ENCODE measurements at regions not wholly inside any gene's neighbourhood (a gene's known extent, or its start where the extent isn't known, plus 50 kb on each side); places are given as distances from the start of the nearest gene placed in this dataset.

DNA sequence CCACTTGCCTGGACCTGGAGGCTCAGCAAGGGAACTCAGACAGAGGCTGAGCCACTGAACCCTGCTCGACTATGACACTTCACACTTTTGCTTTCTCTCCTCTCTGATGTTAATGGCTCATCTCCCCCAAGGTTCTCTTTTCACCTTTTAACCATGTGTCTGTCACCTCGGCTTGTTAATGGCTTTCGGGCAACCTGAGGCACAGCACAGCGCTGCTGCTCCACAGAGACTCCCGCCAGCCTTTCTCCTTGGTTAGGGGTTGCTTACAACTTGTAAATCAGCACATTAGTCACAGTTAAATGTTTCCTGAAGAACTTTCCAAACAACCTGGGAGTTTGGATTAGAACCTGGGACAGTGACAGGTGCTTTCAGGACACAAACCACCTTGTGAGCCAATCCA lies 136.2 kb upstream of the TBX20 start:
- Histone ChIP-seq H3K27ac (ENCODE audit: control insufficient read depth, insufficient read depth) (no peak overlapping the region), H3K4me1 (ENCODE audit: control insufficient read depth, insufficient read depth, low read length) (no peaks in the 10 kb centered on the region), H3K27me3 (replicated peaks in 1 of 2; ENCODE audit: control insufficient read depth in 2 of 2, insufficient read depth in 2 of 2, low read length in 1 of 2) (peaks cover 0 to 2% of the 10 kb centered on the region in 2 experiments; a peak in 2 of 4 replicates), H3K4me3 (no peak overlapping the region), H3K4me2 (ENCODE audit: control insufficient read depth, insufficient read depth) (no peak overlapping the region), H2AFZ (ENCODE audit: control insufficient read depth, low read depth, low read length) (no peak overlapping the region), H3K79me2 (ENCODE audit: control insufficient read depth, insufficient read depth, low read length) (no peaks in the 10 kb centered on the region), H4K20me1 (ENCODE audit: control insufficient read depth, insufficient read depth) (no peaks in the 10 kb centered on the region), H3K9ac (ENCODE audit: control insufficient read depth, insufficient read depth, low read length) (no peak overlapping the region), H3K36me3 (ENCODE audit: control insufficient read depth in 2 of 2, insufficient read depth in 2 of 2, low read length in 1 of 2) (no peaks in the 10 kb centered on the region), H3K9me3 (replicated peaks; ENCODE audit: control insufficient read depth, insufficient read depth, low read length) (no peaks in the 10 kb centered on the region)
- in situ Hi-C loops (cut with MboI) (no loop called here), intact Hi-C loops (cut with micrococcal nuclease; ENCODE audit: unreplicated experiment) (no loop called here)
- DNase-seq (ENCODE audit: low read depth, low spot score) (no peak), ATAC-seq (no peak), FAIRE-seq (no peak)
- WGBS (ENCODE audit: insufficient coverage, insufficient replicate concordance, low lambda C conversion rate, missing lambda C conversion rate): 15% methylated on average over 5 of the region's 5 CpGs
- no TSS peak for BruUV-seq (replicated peaks)
- ChIA-PET CTCF (no interaction called here), SMC1A (ENCODE audit: uncharacterized antibody, unreplicated experiment) (no interaction called here), RAD21 (ENCODE audit: unreplicated experiment) (no interaction called here), POLR2A (no interaction called here)
- TF ChIP-seq MYB (IDR thresholded peaks at IDR 0.05; ENCODE audit: borderline replicate concordance, low read depth, low read length) (no peak), MXI1 (IDR thresholded peaks at IDR 0.05; ENCODE audit: low read depth, low read length) (no peak), FOXK2 (IDR thresholded peaks at IDR 0.05) (no peak), SUPT20H (IDR thresholded peaks at IDR 0.05; ENCODE audit: borderline replicate concordance, control insufficient read depth, low read depth, low read length) (no peak), PAX5 (IDR thresholded peaks at IDR 0.05; ENCODE audit: borderline replicate concordance, low read depth, low read length) (no peak), CBX5 (IDR thresholded peaks at IDR 0.05; ENCODE audit: low read depth) (no peak), NR2C2 (IDR thresholded peaks at IDR 0.05; ENCODE audit: borderline replicate concordance, control insufficient read depth, insufficient read length, low read depth) (no peak), KLF5 (IDR thresholded peaks at IDR 0.05; ENCODE audit: partially characterized antibody) (no peak), SMARCA5 (IDR thresholded peaks at IDR 0.05) (no peak), DPF2 (IDR thresholded peaks at IDR 0.05) (no peak), HCFC1 (IDR thresholded peaks at IDR 0.05; ENCODE audit: low read length) (no peak)
- TF ChIP-seq, protein P1, sequence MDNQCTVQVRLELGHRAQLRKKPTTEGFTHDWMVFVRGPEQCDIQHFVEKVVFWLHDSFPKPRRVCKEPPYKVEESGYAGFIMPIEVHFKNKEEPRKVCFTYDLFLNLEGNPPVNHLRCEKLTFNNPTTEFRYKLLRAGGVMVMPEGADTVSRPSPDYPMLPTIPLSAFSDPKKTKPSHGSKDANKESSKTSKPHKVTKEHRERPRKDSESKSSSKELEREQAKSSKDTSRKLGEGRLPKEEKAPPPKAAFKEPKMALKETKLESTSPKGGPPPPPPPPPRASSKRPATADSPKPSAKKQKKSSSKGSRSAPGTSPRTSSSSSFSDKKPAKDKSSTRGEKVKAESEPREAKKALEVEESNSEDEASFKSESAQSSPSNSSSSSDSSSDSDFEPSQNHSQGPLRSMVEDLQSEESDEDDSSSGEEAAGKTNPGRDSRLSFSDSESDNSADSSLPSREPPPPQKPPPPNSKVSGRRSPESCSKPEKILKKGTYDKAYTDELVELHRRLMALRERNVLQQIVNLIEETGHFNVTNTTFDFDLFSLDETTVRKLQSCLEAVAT (IDR thresholded peaks at IDR 0.05): no peak
- TF ChIP-seq, protein P2, sequence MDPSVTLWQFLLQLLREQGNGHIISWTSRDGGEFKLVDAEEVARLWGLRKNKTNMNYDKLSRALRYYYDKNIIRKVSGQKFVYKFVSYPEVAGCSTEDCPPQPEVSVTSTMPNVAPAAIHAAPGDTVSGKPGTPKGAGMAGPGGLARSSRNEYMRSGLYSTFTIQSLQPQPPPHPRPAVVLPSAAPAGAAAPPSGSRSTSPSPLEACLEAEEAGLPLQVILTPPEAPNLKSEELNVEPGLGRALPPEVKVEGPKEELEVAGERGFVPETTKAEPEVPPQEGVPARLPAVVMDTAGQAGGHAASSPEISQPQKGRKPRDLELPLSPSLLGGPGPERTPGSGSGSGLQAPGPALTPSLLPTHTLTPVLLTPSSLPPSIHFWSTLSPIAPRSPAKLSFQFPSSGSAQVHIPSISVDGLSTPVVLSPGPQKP (IDR thresholded peaks at IDR 0.05; ENCODE audit: low read depth, low read length): no peak

Measured in GM12878 (cell line).